ENCODE measurements at regions not wholly inside any gene's neighbourhood (a gene's known extent, or its start where the extent isn't known, plus 50 kb on each side); places are given as distances from the start of the nearest gene placed in this dataset.

DNA sequence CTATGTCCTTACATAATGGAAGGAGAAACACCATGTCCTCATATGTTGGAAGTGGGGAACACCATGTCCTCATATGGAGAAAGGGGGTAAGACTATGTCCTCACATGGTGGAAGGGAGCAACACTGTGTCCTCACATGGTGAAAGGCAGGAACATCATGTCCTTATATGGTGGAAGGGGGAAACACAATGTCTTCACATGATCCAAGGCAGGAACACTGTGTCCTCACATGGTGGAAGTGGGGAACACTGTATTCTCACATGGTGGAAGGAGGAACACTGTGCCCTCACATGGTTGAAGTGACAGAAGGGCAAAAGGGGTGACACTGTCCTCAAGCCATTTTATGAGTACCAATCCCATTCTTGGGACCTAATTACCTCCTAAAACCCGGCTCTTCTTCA, 146.3 kb upstream of the ETV3 start:
- TF ChIP-seq EZH2phosphoT487 (IDR thresholded peaks at IDR 0.05; ENCODE audit: borderline replicate concordance) = no peak
- TF ChIP-seq, protein P1, sequence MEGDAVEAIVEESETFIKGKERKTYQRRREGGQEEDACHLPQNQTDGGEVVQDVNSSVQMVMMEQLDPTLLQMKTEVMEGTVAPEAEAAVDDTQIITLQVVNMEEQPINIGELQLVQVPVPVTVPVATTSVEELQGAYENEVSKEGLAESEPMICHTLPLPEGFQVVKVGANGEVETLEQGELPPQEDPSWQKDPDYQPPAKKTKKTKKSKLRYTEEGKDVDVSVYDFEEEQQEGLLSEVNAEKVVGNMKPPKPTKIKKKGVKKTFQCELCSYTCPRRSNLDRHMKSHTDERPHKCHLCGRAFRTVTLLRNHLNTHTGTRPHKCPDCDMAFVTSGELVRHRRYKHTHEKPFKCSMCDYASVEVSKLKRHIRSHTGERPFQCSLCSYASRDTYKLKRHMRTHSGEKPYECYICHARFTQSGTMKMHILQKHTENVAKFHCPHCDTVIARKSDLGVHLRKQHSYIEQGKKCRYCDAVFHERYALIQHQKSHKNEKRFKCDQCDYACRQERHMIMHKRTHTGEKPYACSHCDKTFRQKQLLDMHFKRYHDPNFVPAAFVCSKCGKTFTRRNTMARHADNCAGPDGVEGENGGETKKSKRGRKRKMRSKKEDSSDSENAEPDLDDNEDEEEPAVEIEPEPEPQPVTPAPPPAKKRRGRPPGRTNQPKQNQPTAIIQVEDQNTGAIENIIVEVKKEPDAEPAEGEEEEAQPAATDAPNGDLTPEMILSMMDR (conservative IDR thresholded peaks at IDR 0.05; ENCODE audit: low read length) = no peak
- Histone ChIP-seq H4K20me1 (ENCODE audit: insufficient read depth, low read length, poor library complexity, severe bottlenecking) (no peaks in the 10 kb centered on the region), H3F3A (ENCODE audit: low read depth) (no peaks in the 10 kb centered on the region), H3K27me3 (ENCODE audit: insufficient read depth, low read length, poor library complexity, severe bottlenecking) (peaks cover 6% of the 10 kb centered on the region), H3K9ac (ENCODE audit: low read depth, low read length, poor library complexity, severe bottlenecking) (no peak overlapping the region), H3K9me2 (replicated peaks; ENCODE audit: low read depth, low read length) (no peaks in the 10 kb centered on the region), H2AFZ (ENCODE audit: low read length) (no peak overlapping the region), H3K4me1 (ENCODE audit: insufficient read depth, low read length, poor library complexity, severe bottlenecking) (no peaks in the 10 kb centered on the region), H3K36me3 (ENCODE audit: insufficient read depth, low read length) (no peaks in the 10 kb centered on the region), H3K9me3 (ENCODE audit: insufficient read depth, low read depth, low read length) (no peaks in the 10 kb centered on the region), H3K79me2 (ENCODE audit: insufficient read depth, low read length) (no peaks in the 10 kb centered on the region), H3K4me2 (ENCODE audit: low read depth, low read length, poor library complexity, severe bottlenecking) (no peak overlapping the region), H3K4me3 (ENCODE audit: low read length, poor library complexity, severe bottlenecking) (no peak overlapping the region)

DNA sequence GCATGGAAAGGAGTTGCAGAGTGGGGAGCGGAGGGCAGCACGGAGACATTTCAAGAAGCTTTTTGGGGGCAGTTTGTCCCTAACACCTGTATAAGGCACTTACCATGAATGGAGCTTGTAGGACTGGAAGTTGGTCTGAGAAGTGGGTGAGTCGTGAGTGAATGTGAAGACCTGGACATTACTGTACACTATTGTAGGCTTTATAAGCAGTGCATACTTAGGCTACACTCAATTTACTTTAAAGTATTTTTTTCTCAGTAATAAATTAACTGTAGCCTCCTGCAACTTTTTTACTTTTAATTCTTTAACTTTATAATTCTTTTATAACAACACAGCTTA, 141.6 kb upstream of the ETV3 start:
- Histone ChIP-seq H3K9ac (ENCODE audit: low read depth, low read length, poor library complexity, severe bottlenecking) (no peak overlapping the region), H3K4me1 (ENCODE audit: insufficient read depth, low read length, poor library complexity, severe bottlenecking) (no peaks in the 10 kb centered on the region), H2AFZ (ENCODE audit: low read length) (no peak overlapping the region), H3K9me2 (replicated peaks; ENCODE audit: low read depth, low read length) (no peaks in the 10 kb centered on the region), H4K20me1 (ENCODE audit: insufficient read depth, low read length, poor library complexity, severe bottlenecking) (no peaks in the 10 kb centered on the region), H3K36me3 (ENCODE audit: insufficient read depth, low read length) (no peaks in the 10 kb centered on the region), H3K9me3 (ENCODE audit: insufficient read depth, low read depth, low read length) (no peaks in the 10 kb centered on the region), H3K79me2 (ENCODE audit: insufficient read depth, low read length) (no peaks in the 10 kb centered on the region), H3K4me2 (ENCODE audit: low read depth, low read length, poor library complexity, severe bottlenecking) (no peak overlapping the region), H3F3A (ENCODE audit: low read depth) (no peaks in the 10 kb centered on the region), H3K4me3 (ENCODE audit: low read length, poor library complexity, severe bottlenecking) (no peak overlapping the region), H3K27me3 (ENCODE audit: insufficient read depth, low read length, poor library complexity, severe bottlenecking) (peaks cover 6% of the 10 kb centered on the region)
- TF ChIP-seq, protein P1 (conservative IDR thresholded peaks at IDR 0.05; ENCODE audit: low read length) = no peak
- TF ChIP-seq EZH2phosphoT487 (IDR thresholded peaks at IDR 0.05; ENCODE audit: borderline replicate concordance) = no peak

DNA sequence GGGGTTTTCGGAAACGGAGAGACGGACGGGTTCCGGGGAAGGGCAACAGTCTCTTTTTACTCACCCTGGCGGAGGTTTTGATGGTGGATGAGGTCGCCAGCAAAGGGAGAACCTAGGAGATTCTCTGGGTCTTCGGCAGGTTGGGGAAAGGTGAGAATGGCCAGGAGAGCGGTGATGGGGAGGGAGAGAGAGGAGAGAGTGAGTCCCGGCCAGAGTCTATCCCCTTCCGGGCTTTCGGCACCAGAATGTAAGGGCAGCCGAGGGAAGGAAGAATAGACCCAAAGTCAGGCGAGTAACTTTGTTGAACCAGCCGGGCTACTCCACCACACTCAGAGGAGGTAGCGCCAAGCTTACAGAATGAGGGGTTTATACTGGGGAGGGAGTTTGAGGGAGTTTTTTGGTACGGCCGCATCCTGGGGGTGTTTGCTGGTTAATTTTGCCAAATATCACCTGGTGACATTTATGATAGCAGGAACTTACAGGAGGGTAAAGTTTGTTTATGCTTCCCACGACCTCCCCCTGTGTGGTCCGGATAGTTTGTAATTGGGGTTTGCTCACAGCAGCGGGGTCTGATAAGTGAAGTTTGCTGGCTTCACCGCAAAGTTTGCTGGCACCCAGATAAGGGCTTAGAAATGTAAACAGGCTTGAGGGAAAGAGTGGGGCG, 141.1 kb upstream of the ETV3 start:
- Histone ChIP-seq H3K9me3 (ENCODE audit: insufficient read depth, low read depth, low read length) (no peaks in the 10 kb centered on the region), H3F3A (ENCODE audit: low read depth) (no peaks in the 10 kb centered on the region), H3K36me3 (ENCODE audit: insufficient read depth, low read length) (no peaks in the 10 kb centered on the region), H3K27me3 (ENCODE audit: insufficient read depth, low read length, poor library complexity, severe bottlenecking) (peaks cover 6% of the 10 kb centered on the region), H3K4me1 (ENCODE audit: insufficient read depth, low read length, poor library complexity, severe bottlenecking) (no peaks in the 10 kb centered on the region), H4K20me1 (ENCODE audit: insufficient read depth, low read length, poor library complexity, severe bottlenecking) (no peaks in the 10 kb centered on the region), H2AFZ (ENCODE audit: low read length) (no peak overlapping the region), H3K9me2 (replicated peaks; ENCODE audit: low read depth, low read length) (no peaks in the 10 kb centered on the region), H3K9ac (ENCODE audit: low read depth, low read length, poor library complexity, severe bottlenecking) (no peak overlapping the region), H3K79me2 (ENCODE audit: insufficient read depth, low read length) (no peaks in the 10 kb centered on the region), H3K4me2 (ENCODE audit: low read depth, low read length, poor library complexity, severe bottlenecking) (no peak overlapping the region), H3K4me3 (ENCODE audit: low read length, poor library complexity, severe bottlenecking) (no peak overlapping the region)
- TF ChIP-seq, protein P1 (conservative IDR thresholded peaks at IDR 0.05; ENCODE audit: low read length) = no peak
- TF ChIP-seq EZH2phosphoT487 (IDR thresholded peaks at IDR 0.05; ENCODE audit: borderline replicate concordance) = no peak

Measured in Loucy (cell line).